HEK293T (cell line): ENCODE measurements at regions not wholly inside any gene's neighbourhood (a gene's known extent, or its start where the extent isn't known, plus 50 kb on each side); places are given as distances from the start of the nearest gene placed in this dataset.

ENCODE experiments used
- BHLHE40 ChIP-seq: fragments of 450-650 bp; IDR thresholded peaks from 2 replicates; pipeline ENCODE4 v1.6.1; 2016; ENCODE audit warnings: mild to moderate bottlenecking, moderate library complexity, borderline replicate concordance
- CTBP1 ChIP-seq: fragments of 450-650 bp; IDR thresholded peaks from 2 replicates; pipeline ENCODE4 v1.6.1; 2016; ENCODE audit warnings: borderline replicate concordance
- ELF4 ChIP-seq: fragments of 450-650 bp; IDR thresholded peaks from 2 replicates; pipeline ENCODE4 v1.6.1; 2017; ENCODE audit warnings: antibody characterized with exemption
- FOXK2 ChIP-seq: fragments of 450-650 bp; IDR thresholded peaks from 2 replicates; pipeline ENCODE4 v1.6.1; 2016; ENCODE audit warnings: mild to moderate bottlenecking
- FOXM1 ChIP-seq: fragments of 450-650 bp; IDR thresholded peaks from 2 replicates; pipeline ENCODE4 v1.6.1; 2017; ENCODE audit warnings: mild to moderate bottlenecking, borderline replicate concordance
- L3MBTL2 ChIP-seq: fragments of 450-650 bp; conservative IDR thresholded peaks from 2 replicates; pipeline ENCODE4 v1.6.1; 2016; ENCODE audit warnings: mild to moderate bottlenecking
- LEF1 ChIP-seq: fragments of 450-650 bp; IDR thresholded peaks from 2 replicates; pipeline ENCODE4 v1.6.1; 2017; ENCODE audit warnings: mild to moderate bottlenecking, borderline replicate concordance
- SP1 ChIP-seq: fragments of 450-650 bp; IDR thresholded peaks from 2 replicates; pipeline ENCODE4 v1.6.1; 2017
- SUZ12 ChIP-seq: fragments of 450-650 bp; IDR thresholded peaks from 2 replicates; pipeline ENCODE4 v1.6.1; 2016; ENCODE audit warnings: mild to moderate bottlenecking
- TARDBP ChIP-seq: fragments of 450-650 bp; IDR thresholded peaks from 2 replicates; pipeline ENCODE4 v1.6.1; 2016
- ZNF384 ChIP-seq: fragments of 450-650 bp; IDR thresholded peaks from 2 replicates; pipeline ENCODE4 v1.6.1; 2016
- TF ChIP-seq, protein P1 (sequence below): fragments of 450-650 bp; IDR thresholded peaks from 2 replicates; pipeline ENCODE4 v1.6.1; 2016

DNA sequence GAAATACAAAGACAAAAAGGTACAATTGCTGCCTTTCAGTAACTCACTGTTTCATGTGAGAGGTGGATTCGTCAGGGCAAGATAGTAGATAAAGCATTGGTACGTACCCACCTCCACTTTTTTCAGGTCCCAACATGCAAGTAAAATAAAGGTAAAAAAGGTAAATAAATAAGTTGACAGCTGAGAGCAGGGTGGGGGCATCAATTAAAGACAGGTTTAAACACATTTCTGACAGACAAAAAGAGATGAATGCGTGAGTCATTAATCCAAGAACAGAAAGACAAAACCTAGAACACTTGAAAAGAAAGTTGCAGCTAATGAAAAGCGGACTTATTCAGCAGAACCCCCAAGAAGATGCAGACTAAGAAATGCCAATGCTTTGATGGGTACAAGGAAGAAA, 979.6 kb upstream of the CDH2 start:
- TF ChIP-seq SP1 (no peak), FOXK2 (no peak), SUZ12 (no peak), CTBP1 (no peak), L3MBTL2 (no peak), ZNF384 (no peak), FOXM1 (no peak), ELF4 (no peak), LEF1 (no peak), TARDBP (no peak), BHLHE40 (no peak)
- TF ChIP-seq, protein P1, sequence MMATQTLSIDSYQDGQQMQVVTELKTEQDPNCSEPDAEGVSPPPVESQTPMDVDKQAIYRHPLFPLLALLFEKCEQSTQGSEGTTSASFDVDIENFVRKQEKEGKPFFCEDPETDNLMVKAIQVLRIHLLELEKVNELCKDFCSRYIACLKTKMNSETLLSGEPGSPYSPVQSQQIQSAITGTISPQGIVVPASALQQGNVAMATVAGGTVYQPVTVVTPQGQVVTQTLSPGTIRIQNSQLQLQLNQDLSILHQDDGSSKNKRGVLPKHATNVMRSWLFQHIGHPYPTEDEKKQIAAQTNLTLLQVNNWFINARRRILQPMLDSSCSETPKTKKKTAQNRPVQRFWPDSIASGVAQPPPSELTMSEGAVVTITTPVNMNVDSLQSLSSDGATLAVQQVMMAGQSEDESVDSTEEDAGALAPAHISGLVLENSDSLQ, result no peak
